Esophagus muscularis mucosa (tissue), 3 donors: ENCODE measurements at regions not wholly inside any gene's neighbourhood (a gene's known extent, or its start where the extent isn't known, plus 50 kb on each side); places are given as distances from the start of the nearest gene placed in this dataset.

ENCODE experiments used
- POLR2A ChIP-seq: fragments of 450-650 bp; IDR thresholded peaks from one replicate; pipeline ENCODE4 v1.6.1; 2017; ENCODE audit warnings: antibody characterized with exemption, moderate library complexity, mild to moderate bottlenecking, low read depth
- TF ChIP-seq, protein P1 (sequence below), 3 experiments: fragments of 200-600 bp in 2 of 3; fragments of 450-650 bp in 1 of 3; sonication (generic) in 2 of 3; IDR thresholded peaks; one replicate each; pipeline ENCODE4 v1.5.1; 2017 to 2019; ENCODE audit warnings: antibody characterized with exemption in 3 of 3, mild to moderate bottlenecking in 2 of 3, moderate library complexity in 1 of 3

DNA sequence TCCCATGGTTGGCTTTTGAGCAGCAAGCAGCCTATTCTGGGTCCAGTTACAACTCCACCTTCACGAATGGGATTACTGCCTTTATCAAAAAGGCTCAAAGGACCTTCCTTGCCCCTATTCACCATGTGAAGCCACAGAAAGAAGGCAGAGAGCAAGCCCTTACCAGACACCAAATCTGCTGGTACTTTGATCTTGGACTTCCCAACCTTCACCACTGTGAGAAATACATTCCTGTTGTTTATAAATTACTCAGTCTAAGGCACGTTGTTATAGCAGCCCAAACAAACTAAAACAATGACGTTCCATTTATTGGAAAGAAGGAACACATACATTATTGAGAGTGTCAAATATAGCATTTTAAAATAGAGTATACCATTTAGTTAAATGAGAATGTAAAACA, 1557.9 kb downstream of the PLA2G4A start:
- TF ChIP-seq, protein P1, sequence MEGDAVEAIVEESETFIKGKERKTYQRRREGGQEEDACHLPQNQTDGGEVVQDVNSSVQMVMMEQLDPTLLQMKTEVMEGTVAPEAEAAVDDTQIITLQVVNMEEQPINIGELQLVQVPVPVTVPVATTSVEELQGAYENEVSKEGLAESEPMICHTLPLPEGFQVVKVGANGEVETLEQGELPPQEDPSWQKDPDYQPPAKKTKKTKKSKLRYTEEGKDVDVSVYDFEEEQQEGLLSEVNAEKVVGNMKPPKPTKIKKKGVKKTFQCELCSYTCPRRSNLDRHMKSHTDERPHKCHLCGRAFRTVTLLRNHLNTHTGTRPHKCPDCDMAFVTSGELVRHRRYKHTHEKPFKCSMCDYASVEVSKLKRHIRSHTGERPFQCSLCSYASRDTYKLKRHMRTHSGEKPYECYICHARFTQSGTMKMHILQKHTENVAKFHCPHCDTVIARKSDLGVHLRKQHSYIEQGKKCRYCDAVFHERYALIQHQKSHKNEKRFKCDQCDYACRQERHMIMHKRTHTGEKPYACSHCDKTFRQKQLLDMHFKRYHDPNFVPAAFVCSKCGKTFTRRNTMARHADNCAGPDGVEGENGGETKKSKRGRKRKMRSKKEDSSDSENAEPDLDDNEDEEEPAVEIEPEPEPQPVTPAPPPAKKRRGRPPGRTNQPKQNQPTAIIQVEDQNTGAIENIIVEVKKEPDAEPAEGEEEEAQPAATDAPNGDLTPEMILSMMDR (IDR thresholded peaks at IDR 0.05), result no peak
- TF ChIP-seq POLR2A, result no peak
